Lung (tissue), 11 donors: ENCODE measurements at regions not wholly inside any gene's neighbourhood (a gene's known extent, or its start where the extent isn't known, plus 50 kb on each side); places are given as distances from the start of the nearest gene placed in this dataset.
A peak's percentile ranks its signal among the peaks of the same experiment; 100 is the strongest.

ENCODE experiments used
- ATAC-seq: fragments of 200-7000 bp; cut with Tn5 transposase; one replicate; pipeline ENCODE4 v1.9.1; 2020; ENCODE audit warnings: moderate number of reproducible peaks; ENCODE audit not compliant: insufficient read depth, low FRiP score
- DNase-seq, 3 donors: peaks; one replicate each; pipeline ENCODE4 v3.0.0-alpha.2; 2013 to 2017
- H3K27ac ChIP-seq, 2 donors: one replicate each; pipeline ENCODE4 v1.5.1; 2013; ENCODE audit warnings: mild to moderate bottlenecking in 2 of 2, moderate library complexity in 2 of 2, control low read depth in 1 of 2, inconsistent platforms in 1 of 2, low read depth in 1 of 2, low read length in 1 of 2
- H3K27me3 ChIP-seq, 3 donors: one replicate each; pipeline ENCODE4 v1.5.1; 2013; ENCODE audit warnings: low read length in 2 of 3; ENCODE audit not compliant: control insufficient read depth in 3 of 3, insufficient read depth in 3 of 3
- H3K36me3 ChIP-seq, 4 donors: one replicate each; pipeline ENCODE4 v1.5.1; 2013; ENCODE audit warnings: low read length in 4 of 4, mild to moderate bottlenecking in 1 of 4, moderate library complexity in 1 of 4; ENCODE audit not compliant: control insufficient read depth in 4 of 4, insufficient read depth in 4 of 4
- H3K4me1 ChIP-seq, 5 donors: one replicate each; pipeline ENCODE4 v1.5.1; 2013; ENCODE audit warnings: low read length in 5 of 5, mild to moderate bottlenecking in 2 of 5, moderate library complexity in 1 of 5; ENCODE audit not compliant: control insufficient read depth in 5 of 5, insufficient read depth in 5 of 5
- H3K4me3 ChIP-seq: one replicate; pipeline ENCODE4 v1.5.1; 2013; ENCODE audit warnings: mild to moderate bottlenecking, control low read depth, moderate library complexity
- H3K9ac ChIP-seq, 2 donors: one replicate each; pipeline ENCODE4 v1.5.1; 2013; ENCODE audit warnings: low read length in 2 of 2, control low read depth in 1 of 2; ENCODE audit not compliant: insufficient read depth in 1 of 2
- H3K9me3 ChIP-seq, 4 donors: one replicate each; pipeline ENCODE4 v1.5.1; 2013; ENCODE audit warnings: low read length in 3 of 4, mild to moderate bottlenecking in 1 of 4, moderate library complexity in 1 of 4; ENCODE audit not compliant: control insufficient read depth in 4 of 4, insufficient read depth in 3 of 4
- CTCF ChIP-seq: IDR thresholded peaks from 2 replicates; pipeline ENCODE4 v1.5.1; 2012; ENCODE audit warnings: mild to moderate bottlenecking; ENCODE audit errors: control extremely low read depth, extremely low read depth
- WGBS, 2 donors: extraction: QIAGEN DNeasy Blood & Tissue Kit; methylation state at CpG; one replicate each; pipeline ENCODE4 v1.1.7; 2013; 5-methylcytosine and 5-hydroxymethylcytosine counted together
- donor health status: control.
- donor health status: control.
- donor health status: Bipolar disorder and iron deficiency.
- donor health status: healthy.
- donor health status: DM: yes; HTN: yes; CAD: no.

- Histone ChIP-seq H3K36me3 (no peaks in the 10 kb centered on the region), H3K4me1 (peaks cover 0 to 4% (median 0%) of the 10 kb centered on the region in 5 donors), H3K9me3 (no peaks in the 10 kb centered on the region), H3K9ac (no peak overlapping the region), H3K27ac (no peak overlapping the region), H3K27me3 (no peaks in the 10 kb centered on the region), H3K4me3 (no peak overlapping the region)
- ATAC-seq (no peak), DNase-seq (no peak)
- WGBS, 2 donors = 81 to 89% methylated on average over 4 of the region's 4 CpGs
- no peak for TF ChIP-seq CTCF
Observed at GRCh38 chr10:33463011-33463410, 128.5 kb upstream of the NRP1 start.

GRCh38 chr10:33461295-33461640, 126.8 kb upstream of the NRP1 start:
- no peak for ATAC-seq
- H3K4me1 ChIP-seq = peaks cover 0 to 4% (median 0%) of the 10 kb centered on the region in 5 donors
- H3K27ac ChIP-seq = peak overlapping the region in 1 of 2 donors; percentile 81
- no peak overlapping the region for H3K9ac ChIP-seq
- peaks cover 0 to 2% (median 0%) of the 10 kb centered on the region in 4 donors for H3K9me3 ChIP-seq
- no peaks in the 10 kb centered on the region for H3K36me3 ChIP-seq
- TF ChIP-seq CTCF = no peak
- WGBS, 2 donors = 58 to 84% methylated on average over 2 of the region's 2 CpGs
- DNase-seq = no peak
- H3K27me3 ChIP-seq = no peaks in the 10 kb centered on the region
- no peak overlapping the region for H3K4me3 ChIP-seq

- Histone ChIP-seq H3K27me3 (no peaks in the 10 kb centered on the region), H3K4me1 (peaks cover 0 to 4% (median 0%) of the 10 kb centered on the region in 5 donors), H3K4me3 (no peak overlapping the region), H3K9ac (no peak overlapping the region), H3K9me3 (peaks cover 0 to 2% (median 0%) of the 10 kb centered on the region in 4 donors), H3K36me3 (no peaks in the 10 kb centered on the region), H3K27ac (peak overlapping the region in 1 of 2 donors; percentile 81)
- WGBS, 2 donors = 70 to 71% methylated on average over 5 of the region's 5 CpGs
- DNase-seq = peak; percentile 34 to 64 (median 56)
- no peak for TF ChIP-seq CTCF
- no peak for ATAC-seq
Observed at GRCh38 chr10:33460505-33461294, 126.2 kb upstream of the NRP1 start.
